ENCODE measurements at regions not wholly inside any gene's neighbourhood (a gene's known extent, or its start where the extent isn't known, plus 50 kb on each side); places are given as distances from the start of the nearest gene placed in this dataset.
"Not testable (repeated sequence)": the region's sequence is repeated elsewhere in the genome, so short reads cannot be mapped to it uniquely, and the experiment has no call there.

DNA sequence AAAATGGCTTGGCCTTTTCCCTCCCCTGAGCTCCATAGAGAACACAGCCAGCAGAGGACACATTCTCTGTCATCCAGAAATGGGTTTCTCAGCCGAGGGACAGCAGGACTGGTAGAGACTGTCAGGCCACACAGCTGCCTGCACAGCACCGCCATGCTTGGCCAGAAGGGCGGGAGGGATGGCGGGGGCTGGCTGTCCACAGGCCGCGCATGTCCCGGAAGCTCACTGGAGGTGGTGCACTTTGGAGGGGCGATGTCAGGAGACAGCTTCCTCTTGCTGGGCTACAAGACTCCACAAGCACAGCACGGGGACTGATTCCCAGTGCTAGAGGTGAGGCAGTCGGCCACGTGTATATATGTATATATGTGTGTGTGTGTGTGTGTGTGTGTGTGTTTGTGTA, 125.3 kb downstream of the GOLGA6L4 start:
- H3K27ac ChIP-seq: not testable (repeated sequence)
- TF ChIP-seq, protein P1, sequence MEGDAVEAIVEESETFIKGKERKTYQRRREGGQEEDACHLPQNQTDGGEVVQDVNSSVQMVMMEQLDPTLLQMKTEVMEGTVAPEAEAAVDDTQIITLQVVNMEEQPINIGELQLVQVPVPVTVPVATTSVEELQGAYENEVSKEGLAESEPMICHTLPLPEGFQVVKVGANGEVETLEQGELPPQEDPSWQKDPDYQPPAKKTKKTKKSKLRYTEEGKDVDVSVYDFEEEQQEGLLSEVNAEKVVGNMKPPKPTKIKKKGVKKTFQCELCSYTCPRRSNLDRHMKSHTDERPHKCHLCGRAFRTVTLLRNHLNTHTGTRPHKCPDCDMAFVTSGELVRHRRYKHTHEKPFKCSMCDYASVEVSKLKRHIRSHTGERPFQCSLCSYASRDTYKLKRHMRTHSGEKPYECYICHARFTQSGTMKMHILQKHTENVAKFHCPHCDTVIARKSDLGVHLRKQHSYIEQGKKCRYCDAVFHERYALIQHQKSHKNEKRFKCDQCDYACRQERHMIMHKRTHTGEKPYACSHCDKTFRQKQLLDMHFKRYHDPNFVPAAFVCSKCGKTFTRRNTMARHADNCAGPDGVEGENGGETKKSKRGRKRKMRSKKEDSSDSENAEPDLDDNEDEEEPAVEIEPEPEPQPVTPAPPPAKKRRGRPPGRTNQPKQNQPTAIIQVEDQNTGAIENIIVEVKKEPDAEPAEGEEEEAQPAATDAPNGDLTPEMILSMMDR (conservative IDR thresholded peaks at IDR 0.05): 0 out of 2 replicates have a peak, but pooled peaks have one; percentile 6

DNA sequence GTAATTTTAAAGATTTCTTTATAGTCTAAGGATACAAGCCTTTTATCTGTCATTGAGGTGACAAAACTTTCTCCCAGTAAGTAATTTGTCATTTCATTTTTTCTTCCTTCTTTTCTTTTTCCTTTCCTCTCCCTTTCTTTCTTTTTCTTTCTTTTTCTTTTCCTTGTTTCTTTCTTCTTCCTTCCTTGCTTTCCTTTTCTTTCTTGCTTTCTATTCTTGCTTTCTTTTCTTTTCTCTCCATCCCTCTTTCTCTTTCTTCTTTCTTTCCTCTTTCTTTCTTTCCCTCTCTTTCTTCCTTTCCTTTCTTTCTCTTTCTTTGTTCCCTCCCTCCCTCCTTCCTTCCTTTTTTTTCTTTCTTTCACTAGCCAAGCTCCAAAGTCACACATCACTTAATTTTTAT, 148.8 kb downstream of the GOLGA6L4 start:
- not testable (repeated sequence) for H3K27ac ChIP-seq

DNA sequence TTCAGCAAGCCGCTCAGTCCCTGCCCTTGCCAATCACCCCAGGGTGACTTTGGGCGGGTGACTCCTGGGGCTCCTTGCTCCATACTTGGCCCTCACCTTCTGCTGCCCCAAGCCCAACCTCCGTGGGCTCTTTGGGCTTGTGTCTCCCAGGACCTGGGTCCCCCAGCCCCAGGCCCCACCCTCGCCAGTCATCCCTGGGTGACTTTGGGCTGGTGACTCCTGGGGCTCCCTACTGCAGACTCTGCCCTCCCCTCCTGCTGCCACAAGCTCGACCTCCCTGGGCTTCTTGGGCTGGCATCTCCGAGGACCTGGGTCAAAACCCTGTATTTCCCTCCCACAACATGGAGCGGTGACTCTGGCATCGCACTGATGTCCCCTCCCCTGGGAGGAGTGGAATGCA, 151.5 kb downstream of the GOLGA6L4 start:
- TF ChIP-seq ZFX (IDR thresholded peaks at IDR 0.05): no peak
- TF ChIP-seq, protein P1 (conservative IDR thresholded peaks at IDR 0.05): no peak
- no peak overlapping the region for H3K27ac ChIP-seq

DNA sequence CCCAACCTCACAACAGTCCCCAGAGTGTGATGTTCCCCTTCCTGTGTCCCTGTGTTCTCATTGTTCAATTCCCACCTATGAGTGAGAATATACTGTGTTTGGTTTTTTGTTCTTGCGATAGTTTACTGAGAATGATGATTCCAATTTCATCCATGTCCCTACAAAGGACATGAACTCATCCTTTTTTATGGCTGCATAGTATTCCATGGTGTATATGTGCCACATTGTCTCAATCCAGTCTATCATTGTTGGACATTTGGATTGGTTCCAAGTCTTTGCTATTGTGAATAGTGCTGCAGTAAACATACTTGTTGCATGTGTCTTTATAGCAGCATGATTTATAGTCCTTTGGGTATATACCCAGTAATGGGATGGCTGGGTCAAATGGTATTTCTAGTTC, 152.6 kb downstream of the GOLGA6L4 start:
- H3K27ac ChIP-seq: not testable (repeated sequence)

DNA sequence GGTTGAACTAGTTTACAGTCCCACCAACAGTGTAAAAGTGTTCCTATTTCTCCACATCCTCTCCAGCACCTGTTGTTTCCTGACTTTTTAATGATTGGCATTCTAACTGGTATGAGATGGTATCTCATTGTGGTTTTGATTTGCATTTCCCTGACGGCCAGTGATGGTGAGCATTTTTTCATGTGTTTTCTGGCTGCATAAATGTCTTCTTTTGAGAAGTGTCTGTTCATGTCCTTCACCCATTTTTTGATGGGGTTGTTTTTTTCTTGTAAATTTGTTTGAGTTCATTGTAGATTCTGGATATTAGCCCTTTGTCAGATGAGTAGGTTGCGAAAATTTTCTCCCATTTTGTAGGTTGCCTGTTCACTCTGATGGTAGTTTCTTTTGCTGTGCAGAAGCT, 153.1 kb downstream of the GOLGA6L4 start:
- H3K27ac ChIP-seq: not testable (repeated sequence)

DNA sequence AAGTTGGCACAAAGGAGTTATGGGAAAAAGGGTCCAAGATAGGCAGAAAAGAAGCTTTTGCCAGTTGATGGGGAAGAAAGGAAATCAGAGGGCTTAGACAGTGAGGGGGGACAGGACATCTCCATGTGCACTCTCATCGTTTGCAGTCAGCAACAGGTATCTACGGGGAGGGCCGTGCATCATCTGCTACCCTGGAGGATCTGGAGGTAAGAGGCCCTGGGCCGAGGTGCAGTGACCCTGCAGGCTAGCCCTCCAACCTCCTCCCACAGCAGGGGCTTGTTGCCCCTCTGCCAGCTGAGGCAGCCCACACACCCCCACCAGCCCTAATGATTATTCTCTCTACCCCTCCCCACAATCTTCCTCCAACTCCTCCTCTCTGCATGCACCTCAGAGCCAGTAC, 154.8 kb downstream of the GOLGA6L4 start:
- H3K27ac ChIP-seq: not testable (repeated sequence)

DNA sequence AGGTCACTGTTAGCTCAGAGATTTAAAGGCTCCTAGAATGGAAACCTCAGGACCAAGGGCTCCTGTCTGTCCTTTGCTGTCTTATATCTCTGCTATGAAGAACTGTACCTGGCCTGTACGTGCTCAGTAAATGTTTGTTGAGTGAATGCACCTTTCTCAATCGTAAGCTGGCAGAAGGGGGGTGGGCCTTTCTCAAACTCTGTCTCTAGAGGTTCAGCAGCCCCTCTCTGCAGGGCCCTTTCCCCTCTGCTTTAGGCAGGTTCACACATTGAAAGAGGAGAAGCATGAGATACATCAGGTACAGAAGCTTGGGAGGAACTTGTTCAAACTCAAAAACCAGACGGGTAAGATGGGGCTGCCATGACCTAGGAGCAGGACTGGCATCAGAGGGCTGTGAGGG, 155.6 kb downstream of the GOLGA6L4 start:
- H3K27ac ChIP-seq: no peak overlapping the region
- TF ChIP-seq, protein P1 (conservative IDR thresholded peaks at IDR 0.05): no peak
- no peak for TF ChIP-seq ZFX (IDR thresholded peaks at IDR 0.05)

DNA sequence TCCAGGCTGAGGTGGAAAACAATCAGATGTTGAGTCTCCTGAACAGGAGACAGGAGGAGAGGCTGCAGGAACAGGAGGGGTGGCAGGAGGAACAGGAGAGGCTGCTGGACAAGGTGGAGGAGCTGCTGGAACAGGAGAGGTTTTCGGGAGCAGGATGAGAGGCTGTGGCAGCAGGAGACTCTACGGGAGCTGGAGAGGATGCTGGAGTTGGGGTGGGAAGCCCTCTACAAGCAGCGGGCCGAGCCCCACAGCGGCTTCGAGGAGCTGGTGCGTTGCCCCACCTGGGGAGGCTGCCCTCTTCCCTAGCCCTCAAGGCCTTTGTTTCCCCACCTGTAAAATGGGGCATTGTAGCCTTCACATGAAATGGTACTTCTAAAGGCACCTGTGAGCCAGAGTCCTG, 156.4 kb downstream of the GOLGA6L4 start:
- H3K27ac ChIP-seq: not testable (repeated sequence)

DNA sequence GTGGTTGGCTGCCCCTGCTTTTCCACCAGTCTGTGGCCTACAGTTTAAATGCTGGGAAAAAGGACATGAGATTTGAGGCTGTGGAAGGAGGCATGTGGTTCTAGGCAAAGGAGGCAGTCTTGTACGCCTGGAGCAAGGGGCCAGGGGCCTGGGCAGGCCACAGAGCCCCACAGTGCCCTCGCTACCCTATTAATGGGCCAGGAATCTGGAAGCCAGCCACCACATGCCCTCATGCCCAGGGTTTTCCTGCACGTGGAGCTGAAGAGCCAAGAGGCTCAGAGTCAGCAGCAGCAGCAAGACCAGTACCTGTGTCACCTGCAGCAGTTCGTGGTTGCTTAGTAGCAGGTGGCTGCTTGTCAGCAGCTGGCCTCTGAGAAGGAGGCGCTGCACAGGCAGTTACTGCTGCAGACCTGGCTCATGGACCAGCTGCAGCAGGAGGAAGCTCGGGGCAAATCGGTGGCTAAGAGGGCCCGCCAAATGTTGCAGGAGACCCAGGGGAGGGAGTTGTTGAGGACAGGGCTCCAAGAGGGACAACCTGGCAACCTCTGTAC, 157.9 kb downstream of the GOLGA6L4 start:
- not testable (repeated sequence) for H3K27ac ChIP-seq

DNA sequence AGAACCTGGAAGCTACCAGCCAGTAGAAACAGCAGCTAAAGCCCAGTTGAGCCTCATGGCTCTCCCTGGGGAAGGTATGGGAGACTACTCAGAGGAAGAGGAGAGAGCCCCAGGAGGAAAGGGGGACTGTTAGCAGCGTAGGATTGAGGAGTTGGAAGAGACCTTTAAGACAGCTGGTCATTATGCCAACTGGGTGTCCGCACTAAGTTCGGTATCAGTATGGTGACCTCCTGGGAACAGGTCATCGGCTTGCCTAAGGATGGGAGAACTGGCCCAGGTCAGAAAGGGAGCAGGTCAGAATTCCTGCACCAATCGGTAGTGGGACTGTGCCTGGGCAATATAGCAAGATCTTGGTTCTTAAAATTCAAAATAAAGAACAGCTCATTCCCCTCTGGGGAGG, 158.4 kb downstream of the GOLGA6L4 start:
- H3K27ac ChIP-seq: not testable (repeated sequence)

DNA sequence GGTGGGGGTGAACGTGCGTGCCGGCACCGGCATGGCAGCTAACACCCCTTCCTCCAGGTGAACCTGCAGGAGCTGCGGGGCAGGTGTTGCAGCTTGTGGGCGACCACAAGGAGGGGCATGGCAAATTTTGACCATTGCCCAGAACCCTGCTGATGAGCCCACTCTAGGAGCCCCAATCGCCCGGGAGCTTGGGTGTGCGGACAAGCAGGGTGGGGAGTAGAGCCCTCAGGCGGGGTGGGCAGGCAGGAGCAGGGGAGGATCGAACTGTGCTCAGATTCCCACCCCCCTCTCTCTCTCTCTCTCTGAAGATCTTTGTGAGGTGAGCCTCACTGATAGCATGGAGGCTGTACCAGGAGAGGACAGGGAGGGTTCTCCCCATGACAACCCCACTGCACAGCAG, 159.8 kb downstream of the GOLGA6L4 start:
- not testable (repeated sequence) for H3K27ac ChIP-seq

DNA sequence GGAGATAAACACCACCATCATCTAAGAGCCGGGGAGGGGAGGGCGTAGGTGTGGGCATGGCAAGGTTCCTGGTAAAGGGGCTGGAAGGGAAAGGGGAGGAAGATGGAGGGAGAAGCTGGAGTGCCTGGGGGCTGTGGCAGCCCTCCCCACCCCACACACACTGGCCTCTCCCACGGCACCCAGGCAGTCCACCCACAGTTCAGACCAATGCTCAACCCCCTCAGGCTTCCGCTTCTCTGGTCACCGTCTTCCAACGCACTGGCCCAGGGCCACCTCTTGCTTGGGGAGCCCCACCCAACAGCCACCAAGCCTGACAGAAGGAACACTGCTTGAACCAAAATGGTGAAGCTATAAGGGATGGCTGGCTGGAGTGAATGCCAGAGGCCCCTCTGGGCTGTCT, 160.3 kb downstream of the GOLGA6L4 start:
- H3K27ac ChIP-seq: not testable (repeated sequence)

DNA sequence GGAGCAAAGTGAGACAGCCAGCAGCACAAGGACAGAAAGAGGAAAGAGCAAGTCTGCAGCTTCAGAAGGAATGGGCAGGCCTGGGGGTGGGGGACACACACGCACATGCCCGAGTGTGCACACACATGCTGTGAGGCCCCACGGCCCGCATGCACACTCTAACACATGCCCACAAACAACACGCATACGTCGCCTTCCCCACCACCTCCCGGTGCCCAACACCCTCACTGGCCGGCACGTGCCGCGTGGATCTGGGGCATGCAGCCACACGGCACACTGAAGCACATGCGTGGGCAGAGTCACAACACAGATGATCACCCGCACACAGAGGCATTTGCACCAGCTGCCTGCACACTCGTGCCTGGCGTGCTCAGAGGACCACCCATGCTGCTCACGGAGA, 161.5 kb downstream of the GOLGA6L4 start:
- H3K27ac ChIP-seq: not testable (repeated sequence)

DNA sequence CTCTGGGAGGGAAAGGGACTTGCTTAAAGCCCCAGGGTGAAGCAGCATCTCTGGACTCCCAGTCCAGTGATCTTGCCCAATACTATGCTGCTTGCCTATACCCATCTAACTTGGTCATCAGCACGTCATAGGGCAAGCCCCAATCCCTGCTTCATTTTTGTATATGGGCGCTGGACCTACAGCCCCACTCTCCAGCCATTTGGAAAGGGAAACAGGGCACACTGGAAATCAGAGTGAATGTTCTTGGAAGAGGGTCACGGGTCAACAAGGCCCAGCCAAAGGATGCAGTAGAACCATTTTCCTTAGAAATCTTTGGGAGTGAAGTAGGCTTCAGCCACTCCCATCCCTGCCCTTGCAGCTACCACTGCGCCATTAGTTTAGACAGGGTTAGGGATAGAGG, 162.5 kb downstream of the GOLGA6L4 start:
- H3K27ac ChIP-seq: not testable (repeated sequence)
